Erythroblast (primary cell): ENCODE measurements at regions not wholly inside any gene's neighbourhood (a gene's known extent, or its start where the extent isn't known, plus 50 kb on each side); places are given as distances from the start of the nearest gene placed in this dataset.

Source experiments
- GATA1 ChIP-seq: IDR thresholded peaks from 2 replicates; pipeline ENCODE4 v1.6.1; 2011; ENCODE audit warnings: low read depth, mild to moderate bottlenecking, control low read depth, low read length, moderate library complexity
- POLR2A ChIP-seq: IDR thresholded peaks from 2 replicates; pipeline ENCODE4 v1.6.1; 2011; ENCODE audit warnings: mild to moderate bottlenecking, low read length

DNA sequence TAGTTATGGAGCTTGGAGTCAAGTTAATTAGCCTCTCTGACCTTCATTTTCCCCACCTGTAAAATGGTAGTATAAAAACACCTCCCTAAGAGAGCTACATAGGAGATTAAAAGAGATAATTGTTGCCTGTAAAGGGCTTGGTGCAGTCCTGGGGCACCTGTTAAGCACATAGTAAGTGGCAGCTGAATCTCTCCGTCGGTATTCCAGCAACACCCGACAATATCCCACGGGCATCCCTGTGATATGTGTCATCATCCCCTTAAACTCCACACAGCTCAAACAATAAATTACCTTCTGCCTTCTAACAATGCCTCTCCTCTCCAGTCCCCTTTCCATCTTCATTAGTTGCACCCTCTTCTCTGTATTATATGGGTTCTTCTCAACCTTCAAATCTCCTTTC is 121.5 kb downstream of the C11orf91 start:
- no peak for TF ChIP-seq POLR2A
- no peak for TF ChIP-seq GATA1
